ENCODE measurements at regions not wholly inside any gene's neighbourhood (a gene's known extent, or its start where the extent isn't known, plus 50 kb on each side); places are given as distances from the start of the nearest gene placed in this dataset.
"Not testable (repeated sequence)": the region's sequence is repeated elsewhere in the genome, so short reads cannot be mapped to it uniquely, and the experiment has no call there.

DNA sequence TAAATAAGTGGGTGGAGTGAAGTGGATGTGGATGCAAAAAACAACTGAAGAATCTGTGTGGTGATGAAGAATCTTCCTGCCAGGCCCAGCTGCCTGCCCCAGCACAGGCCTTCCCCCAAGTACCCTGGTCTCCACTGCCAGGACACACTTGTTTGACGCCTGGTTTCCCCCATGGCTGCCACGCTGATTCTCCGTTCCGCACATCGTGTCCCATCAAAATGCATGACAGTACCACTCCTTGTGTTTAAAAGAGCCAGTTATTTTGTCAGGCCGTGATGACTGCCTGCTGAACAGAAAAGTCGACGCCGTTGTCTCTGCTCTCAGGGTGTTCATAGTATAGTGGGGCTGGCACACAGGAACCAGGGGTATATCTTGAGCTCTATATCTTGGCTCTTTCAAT, 50.3 kb upstream of the KYNU start:
- no peak for DNase-seq (ENCODE audit: low spot score)
- in situ Hi-C loops (cut with HindIII; ENCODE audit: low sequenced_read_pairs), result no loop called here

DNA sequence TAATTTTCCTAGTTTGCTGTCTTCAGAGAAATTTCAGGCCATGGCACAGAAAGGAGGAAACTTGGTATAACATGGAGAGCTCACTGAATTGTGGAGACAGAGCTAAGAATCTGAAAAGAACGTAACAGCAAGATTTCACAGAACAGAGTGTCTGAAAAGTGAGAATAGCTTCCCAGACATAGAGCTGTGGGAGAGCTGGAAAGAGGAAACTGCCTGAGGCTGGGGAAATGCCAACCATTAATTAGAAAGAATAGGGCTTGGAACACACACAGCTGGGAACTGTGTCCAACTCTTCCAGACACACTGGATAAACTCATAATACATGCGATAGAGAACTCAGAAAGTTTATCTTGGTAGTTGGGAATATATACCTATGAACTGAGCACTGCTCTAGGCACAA, 51.6 kb upstream of the KYNU start:
- peak; percentile 8 for DNase-seq (ENCODE audit: low spot score)
- in situ Hi-C loops (cut with HindIII; ENCODE audit: low sequenced_read_pairs), result no loop called here

DNA sequence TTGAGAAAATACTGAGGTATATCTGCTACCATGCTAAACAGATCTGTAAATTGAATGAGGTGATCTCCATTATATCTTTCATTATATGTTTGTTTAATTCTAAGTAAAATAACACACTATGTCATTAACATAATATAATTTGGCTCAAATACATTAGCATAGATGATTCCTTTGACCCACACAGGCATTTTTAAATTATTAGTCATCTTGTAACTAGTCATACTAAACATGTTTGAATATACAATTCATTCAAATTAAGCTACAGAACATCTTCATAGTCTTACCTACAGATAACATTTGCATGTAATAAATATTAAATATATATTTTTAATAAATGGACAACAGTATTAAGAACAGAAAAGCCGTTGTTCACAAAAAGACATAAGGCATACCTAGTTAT, 52.7 kb upstream of the KYNU start:
- in situ Hi-C loops (cut with HindIII; ENCODE audit: low sequenced_read_pairs), result no loop called here
- DNase-seq (ENCODE audit: low spot score), result no peak

DNA sequence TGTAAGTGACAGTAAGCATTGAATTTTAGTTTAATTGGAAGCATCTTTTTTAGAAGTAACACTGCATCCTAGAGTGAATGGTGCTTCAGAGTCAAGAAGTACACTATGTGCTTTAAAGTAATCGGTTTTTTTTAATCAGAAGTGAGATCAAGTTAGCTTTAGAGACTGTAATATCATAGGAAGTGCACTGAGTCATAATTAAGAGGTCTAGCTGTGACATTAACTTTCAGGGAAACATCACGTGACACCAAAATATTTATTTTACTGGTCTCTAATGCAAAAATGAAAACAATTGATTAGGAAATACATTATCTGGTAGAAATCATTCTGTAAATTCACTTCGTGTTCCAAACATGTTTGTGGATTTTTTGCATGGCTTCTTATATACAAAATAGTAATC, 55.3 kb upstream of the KYNU start:
- DNase-seq (ENCODE audit: low spot score), result no peak
- in situ Hi-C loops (cut with HindIII; ENCODE audit: low sequenced_read_pairs), result no loop called here

DNA sequence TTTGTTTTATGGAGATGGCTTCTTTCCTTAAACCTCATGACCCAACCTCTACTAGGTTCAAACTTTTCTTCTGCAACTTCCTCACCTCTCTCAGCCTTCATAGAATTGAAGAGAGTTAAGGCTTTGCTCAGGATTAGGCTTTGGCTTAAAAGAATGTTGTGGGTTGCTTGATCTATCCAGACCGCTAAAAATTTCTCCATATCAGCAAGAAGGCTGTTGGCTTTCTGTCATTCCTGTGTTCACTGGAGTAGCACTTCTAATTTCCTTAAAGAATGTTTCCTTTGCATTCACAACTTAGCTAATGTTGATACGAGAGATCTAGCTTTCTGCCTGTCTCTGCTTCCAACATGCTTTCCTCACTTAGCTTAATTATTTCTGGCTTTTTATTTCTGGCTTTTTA, 58.1 kb upstream of the KYNU start:
- in situ Hi-C loops (cut with HindIII; ENCODE audit: low sequenced_read_pairs), result no loop called here
- no peak for DNase-seq (ENCODE audit: low spot score)

DNA sequence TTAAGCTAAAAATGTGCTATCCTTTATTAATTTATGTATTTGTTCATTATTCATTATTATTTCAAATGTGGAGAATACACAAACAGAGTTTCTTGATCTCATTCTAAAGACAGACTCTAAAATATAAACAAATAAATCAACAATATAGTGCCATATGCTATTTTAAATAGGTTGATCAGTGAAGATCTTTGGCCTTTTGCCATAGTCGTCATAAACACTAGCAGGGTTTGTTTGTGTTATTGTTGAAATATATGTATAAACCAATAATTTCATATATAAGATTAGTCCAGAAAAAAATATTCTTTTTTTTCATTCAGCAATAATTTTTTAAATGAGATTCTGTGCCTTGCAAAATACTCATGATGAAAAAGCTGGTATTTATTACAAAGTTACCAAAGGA, 62.1 kb upstream of the KYNU start:
- in situ Hi-C loops (cut with HindIII; ENCODE audit: low sequenced_read_pairs), result no loop called here
- DNase-seq (ENCODE audit: low spot score), result no peak

DNA sequence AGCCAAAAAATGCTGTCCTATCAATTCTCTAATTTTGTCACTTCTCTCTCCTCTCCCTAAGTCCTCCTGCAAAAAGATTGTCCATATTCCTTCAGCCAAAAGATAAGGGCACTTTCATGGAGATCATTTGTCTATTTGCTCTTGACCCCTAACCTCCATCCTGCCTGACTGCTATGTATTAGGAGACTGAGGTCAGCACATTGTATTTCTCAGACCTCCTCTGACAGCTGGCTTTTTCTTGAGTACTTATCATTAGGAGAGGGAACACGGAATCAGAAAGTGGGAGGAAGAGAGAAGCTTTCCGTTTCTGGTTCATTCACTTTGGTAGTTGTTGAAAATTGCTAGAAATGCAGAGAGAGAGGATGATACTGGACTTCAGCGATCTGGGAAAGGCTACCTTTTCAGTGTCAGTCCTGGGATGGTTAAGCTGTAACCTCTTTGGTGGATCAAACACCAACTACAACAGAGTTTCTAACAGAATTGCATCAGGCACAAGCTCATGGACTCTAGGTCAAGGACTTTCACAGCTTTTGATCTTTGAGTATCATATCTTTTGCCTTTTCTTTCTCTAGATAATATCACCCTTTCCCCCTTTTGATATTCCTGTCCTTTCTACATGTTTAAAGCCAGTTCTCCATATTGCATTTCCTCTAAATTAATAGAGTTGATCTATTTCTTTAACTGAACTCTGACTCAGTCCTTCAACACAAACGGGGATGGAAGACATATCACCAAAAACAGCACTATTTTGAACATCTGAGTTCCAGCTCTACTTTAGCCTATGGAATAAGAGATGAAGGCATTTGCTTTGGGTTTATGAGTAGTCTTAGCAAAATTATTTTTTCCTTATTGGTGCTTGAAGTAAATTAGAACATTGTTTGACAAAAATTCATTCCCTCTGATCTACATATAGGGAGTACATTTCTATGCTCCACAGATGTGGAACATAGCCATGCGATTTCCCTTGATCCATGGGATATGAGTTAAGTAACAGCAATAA, 63.3 kb upstream of the KYNU start:
- in situ Hi-C loops (cut with HindIII; ENCODE audit: low sequenced_read_pairs), result no loop called here
- DNase-seq (ENCODE audit: low spot score), result no peak

DNA sequence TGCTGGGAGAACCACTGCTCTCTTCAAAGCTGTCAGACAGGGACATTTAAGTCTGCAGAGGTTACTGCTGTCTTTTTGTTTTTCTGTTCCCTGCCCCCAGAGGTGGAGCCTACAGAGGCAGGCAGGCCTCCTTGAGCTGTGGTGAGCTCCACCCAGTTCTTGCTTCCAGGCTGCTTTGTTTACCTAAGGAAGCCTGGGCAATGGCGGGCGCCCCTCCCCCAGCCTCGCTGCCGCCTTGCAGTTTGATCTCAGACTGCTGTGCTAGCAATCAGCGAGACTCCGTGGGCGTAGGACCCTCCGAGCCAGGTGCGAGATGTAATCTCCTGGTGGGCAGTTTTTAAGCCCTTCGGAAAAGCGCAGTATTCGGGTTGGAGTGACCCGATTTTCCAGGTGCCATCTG, 65.8 kb upstream of the KYNU start:
- in situ Hi-C loops (cut with HindIII; ENCODE audit: low sequenced_read_pairs), result not testable (repeated sequence)

DNA sequence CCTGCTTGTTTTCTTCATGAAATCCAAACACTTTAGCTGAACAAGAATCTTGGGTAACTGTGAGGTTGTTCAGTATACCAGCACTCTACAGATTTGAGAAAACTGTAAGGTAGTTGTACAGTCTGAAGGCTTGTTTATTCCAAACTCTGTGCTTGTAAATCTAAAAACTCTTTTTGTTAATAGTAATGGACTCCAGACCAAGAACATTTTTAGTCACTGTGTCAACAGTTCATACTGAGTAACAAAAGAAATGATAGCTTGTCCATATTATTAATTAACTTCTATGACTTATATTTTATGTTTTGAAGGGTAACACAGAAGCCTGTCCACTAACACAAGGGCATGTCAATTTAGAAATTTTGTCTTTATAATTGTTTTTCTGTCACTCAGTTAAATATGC, 72.2 kb upstream of the KYNU start:
- in situ Hi-C loops (cut with HindIII; ENCODE audit: low sequenced_read_pairs), result no loop called here
- no peak for DNase-seq (ENCODE audit: low spot score)

More for the DNA sequence above, 65.8 kb upstream of the KYNU start:
- DNase-seq (ENCODE audit: low spot score), result not testable (repeated sequence)

DNA sequence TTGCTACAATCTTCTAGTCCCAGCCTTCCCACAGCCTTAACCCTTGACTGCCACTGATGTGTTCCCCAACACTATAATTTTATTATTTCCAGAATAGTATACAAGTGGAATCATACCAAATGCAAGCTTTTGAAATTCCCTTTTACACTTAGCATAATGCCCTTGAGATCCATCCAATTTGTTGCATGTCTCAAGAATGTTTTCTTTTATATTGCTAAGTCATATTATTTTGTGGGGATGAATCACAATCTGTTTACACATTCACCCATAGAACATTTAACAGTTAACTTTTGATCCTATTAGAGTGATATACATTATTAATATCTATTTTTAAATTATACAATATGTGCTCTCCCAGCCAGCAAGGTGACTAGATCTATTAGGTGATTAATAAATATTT, 74.3 kb upstream of the KYNU start:
- in situ Hi-C loops (cut with HindIII; ENCODE audit: low sequenced_read_pairs), result no loop called here
- no peak for DNase-seq (ENCODE audit: low spot score)

DNA sequence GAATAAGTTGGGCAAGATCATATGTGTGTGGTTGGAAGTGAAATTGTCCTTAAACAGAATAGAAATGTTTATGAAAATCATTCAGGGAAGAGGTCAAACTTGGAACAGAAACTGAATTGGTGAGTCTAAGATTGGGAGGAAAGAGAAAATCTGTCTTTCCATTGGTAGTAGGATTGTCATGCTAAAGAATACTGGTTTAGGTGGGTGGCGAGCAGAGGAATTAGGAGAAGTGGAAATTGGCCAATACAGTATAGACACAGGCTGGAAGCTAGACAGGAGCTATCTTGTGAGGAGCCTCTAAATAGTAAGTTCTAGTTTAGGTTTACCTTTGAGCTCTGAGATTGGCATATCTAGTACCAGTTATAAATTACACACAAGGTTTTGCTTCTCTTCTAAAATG, 80.9 kb upstream of the KYNU start:
- in situ Hi-C loops (cut with HindIII; ENCODE audit: low sequenced_read_pairs), result no loop called here
- no peak for DNase-seq (ENCODE audit: low spot score)

DNA sequence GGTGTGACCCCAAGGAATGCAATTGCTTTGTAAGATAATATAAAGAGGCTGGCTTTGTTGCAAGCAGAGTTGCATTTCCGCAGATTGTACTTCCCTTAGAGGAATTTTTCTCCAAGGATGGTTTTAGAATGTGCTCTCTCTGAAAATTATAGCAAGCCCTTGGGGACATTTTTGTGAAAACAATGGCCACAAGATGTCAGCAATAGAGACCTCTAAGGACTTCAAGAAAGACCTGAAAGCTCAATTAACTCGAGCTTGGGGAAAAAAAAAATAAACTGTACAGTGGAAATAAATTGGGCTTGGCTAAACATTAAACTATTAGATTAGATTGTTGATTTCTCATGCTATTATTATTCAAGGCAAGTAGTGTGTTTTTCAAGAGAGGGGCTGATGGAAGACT, 81.3 kb upstream of the KYNU start:
- in situ Hi-C loops (cut with HindIII; ENCODE audit: low sequenced_read_pairs), result no loop called here
- no peak for DNase-seq (ENCODE audit: low spot score)

DNA sequence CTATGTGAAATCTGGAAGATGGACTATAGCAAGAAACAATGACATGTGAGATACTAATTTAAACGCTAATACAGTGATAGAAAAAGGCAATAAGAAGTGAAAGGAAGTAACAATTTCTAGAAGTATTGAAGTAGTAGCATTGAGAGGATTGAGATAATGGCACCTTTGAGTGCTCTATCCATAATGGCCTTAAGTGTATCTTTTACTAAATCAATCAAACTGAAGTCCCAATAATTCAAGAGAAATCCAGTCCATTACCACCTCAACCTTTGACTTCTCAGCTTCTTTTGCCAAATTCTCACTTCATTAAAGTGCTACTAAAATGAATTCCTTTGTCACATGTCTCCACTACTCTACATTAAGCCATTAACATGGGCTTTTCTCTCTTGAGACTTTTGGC, 82.6 kb upstream of the KYNU start:
- in situ Hi-C loops (cut with HindIII; ENCODE audit: low sequenced_read_pairs), result no loop called here
- DNase-seq (ENCODE audit: low spot score), result no peak

DNA sequence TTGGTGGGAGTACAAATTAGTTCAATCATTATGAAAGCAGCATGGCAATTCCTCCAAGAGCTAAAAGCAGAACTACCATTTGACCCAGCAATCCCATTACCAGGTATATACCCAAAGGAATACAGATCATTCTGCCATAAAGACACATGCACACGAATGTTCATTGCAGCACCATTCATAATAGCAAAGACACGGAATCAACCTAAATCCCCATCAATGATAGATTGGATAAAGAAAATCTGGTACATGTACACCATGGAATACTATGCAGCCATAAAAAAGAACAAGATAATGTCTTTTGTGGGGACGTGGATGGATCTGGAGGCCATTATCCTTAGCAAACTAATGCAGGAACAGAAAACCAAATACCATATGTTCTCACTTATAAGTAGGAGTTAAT, 85.1 kb upstream of the KYNU start:
- DNase-seq (ENCODE audit: low spot score); in situ Hi-C loops (cut with HindIII; ENCODE audit: low sequenced_read_pairs): not testable (repeated sequence)

DNA sequence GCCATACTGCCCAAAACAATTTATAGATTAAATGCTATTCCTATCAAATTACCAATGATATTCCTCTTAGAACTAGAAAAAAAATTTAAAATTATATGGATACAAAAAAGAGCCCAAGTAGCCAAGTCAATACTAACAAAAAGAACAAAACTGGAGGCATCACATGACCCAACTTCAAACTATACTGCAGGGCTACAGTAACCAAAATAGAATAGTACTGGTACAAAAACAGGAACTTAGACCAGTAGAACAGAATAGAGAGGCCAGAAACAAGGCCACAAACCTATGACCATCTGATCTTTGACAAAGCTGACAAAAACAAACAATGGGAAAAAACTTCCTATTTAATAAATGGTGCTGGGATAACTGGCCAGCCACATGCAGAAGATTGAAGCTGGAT, 86.1 kb upstream of the KYNU start:
- in situ Hi-C loops (cut with HindIII; ENCODE audit: low sequenced_read_pairs), result no loop called here
- DNase-seq (ENCODE audit: low spot score), result no peak

DNA sequence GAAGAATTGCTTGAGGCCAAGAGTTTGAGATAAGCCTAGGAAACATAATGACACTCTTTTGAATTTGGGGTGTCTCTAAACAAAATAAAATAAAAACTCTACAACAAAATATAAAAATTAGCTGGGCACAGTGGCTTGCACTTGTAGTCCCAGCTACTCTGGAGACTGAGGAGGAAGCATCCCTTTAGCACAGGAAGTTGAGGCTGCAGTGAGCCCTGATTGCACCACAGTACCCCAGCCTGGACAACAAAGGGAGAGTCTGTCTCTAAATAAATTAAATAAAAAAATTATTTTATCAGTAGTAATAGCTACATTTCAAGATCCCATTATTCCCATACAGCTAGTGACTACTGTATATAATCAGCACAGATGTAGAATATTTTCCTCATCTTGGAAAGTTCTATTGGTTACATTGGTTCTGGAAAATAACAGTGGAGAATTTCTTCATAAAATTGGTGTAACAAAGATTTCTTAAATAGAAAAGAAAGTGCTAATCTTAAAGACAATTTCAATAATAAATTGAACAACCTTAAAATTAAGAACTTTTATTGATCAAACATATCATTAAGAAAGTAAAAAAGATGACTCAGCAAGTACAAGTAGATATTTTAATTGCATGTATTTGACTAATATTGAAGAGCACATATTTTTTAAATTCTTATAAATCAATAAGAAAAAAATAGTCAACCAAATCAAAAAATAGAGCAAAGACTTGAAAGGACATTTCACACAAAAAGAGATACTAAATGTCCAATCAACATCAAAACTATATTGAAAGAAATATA, 90.4 kb upstream of the KYNU start:
- no peak for DNase-seq (ENCODE audit: low spot score)
- in situ Hi-C loops (cut with HindIII; ENCODE audit: low sequenced_read_pairs), result no loop called here

DNA sequence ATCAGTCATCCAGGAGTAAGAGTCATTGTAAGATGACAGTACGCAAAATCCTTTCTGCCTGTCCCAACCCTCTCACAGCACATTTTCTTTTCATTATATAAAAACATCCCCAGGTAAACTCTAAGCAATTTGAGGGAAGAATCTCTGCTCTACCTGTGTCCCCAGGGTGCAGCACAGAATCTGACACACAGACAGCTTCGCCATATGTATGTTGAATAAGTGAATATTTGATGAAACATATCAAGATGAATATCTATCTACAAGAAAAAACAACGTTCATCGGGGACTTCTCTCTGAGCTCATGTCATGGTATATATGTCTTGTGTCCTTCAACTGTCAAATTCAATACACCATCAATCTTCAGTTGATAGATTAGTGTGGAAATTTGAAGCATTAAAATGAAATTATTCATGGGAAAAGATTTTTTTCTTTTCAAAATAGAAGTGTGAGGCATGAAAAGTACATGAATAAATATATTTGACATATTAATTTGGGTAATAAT, 94.5 kb upstream of the KYNU start:
- in situ Hi-C loops (cut with HindIII; ENCODE audit: low sequenced_read_pairs), result no loop called here
- DNase-seq (ENCODE audit: low spot score), result no peak

DNA sequence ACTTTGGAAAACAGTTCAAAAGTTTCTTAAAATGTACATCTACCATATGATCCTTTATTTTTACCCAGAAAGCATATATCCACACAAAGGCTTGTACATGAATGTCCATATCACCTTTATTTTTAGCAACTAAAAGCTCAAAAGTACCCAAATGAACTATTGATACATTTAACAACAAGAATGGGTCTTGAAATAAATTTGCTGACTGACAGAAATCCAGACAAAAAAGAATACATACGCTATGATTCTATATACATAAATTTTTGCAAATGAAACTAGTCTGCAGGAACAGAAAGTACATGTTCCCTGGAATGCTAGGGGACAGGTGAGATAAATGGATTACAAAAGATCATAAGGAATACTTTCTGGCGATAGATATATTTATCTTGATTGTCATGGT, 96.3 kb upstream of the KYNU start:
- no peak for DNase-seq (ENCODE audit: low spot score)
- in situ Hi-C loops (cut with HindIII; ENCODE audit: low sequenced_read_pairs), result no loop called here

DNA sequence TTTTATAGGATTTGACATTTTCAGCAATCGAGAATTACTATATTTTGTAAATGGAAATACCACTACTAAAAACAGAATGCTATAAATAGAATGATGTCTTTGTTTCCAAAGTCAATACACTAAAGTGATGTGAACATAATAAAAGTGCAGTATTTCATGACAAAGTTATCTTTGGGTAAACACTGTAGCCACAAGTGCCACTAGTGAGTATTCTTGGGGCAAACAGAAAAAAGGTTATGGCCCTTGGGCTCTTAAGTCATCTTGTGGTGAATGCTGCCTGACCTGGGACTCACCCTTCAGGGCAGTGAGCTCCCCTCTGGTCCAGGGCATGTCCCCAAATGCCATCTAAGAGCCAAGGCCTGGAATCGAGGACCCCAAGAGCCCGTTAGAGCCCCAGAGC, 99.2 kb upstream of the KYNU start:
- DNase-seq (ENCODE audit: low spot score), result no peak
- in situ Hi-C loops (cut with HindIII; ENCODE audit: low sequenced_read_pairs), result no loop called here

DNA sequence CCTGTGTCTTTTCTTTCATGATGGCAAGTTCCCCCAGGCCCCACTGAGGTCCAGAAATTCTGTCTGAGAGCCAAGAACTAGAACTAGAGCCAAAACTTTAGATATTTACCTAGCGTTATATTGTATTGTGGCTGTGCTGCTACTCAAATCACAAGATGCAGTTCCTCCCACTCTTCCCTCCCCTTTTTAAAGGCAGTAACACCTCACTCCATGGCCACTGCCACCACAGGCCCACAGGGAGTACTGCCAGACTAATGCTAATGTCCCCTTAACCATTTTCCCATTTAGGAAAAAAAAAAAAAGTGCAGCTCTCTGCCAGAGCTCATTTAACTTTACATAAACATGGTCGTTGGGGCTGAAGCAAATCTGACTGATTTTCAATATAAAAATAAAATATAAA, 99.7 kb upstream of the KYNU start:
- no peak for DNase-seq (ENCODE audit: low spot score)
- in situ Hi-C loops (cut with HindIII; ENCODE audit: low sequenced_read_pairs), result no loop called here

All from G401 (cell line).